Stimulated activated CD4-positive, alpha-beta T cell treated with anti-CD3 and anti-CD28 coated beads, Interleukin-1b, Interleukin-23, amount 100 ng/mL, for 4 hours (primary cell): ENCODE measurements at regions not wholly inside any gene's neighbourhood (a gene's known extent, or its start where the extent isn't known, plus 50 kb on each side); places are given as distances from the start of the nearest gene placed in this dataset.

Experiments
- DNase-seq, 2 donors: peaks; one replicate each; pipeline ENCODE4 v3.0.0-alpha.2; 2020; ENCODE audit warnings: low read depth in 2 of 2

DNA sequence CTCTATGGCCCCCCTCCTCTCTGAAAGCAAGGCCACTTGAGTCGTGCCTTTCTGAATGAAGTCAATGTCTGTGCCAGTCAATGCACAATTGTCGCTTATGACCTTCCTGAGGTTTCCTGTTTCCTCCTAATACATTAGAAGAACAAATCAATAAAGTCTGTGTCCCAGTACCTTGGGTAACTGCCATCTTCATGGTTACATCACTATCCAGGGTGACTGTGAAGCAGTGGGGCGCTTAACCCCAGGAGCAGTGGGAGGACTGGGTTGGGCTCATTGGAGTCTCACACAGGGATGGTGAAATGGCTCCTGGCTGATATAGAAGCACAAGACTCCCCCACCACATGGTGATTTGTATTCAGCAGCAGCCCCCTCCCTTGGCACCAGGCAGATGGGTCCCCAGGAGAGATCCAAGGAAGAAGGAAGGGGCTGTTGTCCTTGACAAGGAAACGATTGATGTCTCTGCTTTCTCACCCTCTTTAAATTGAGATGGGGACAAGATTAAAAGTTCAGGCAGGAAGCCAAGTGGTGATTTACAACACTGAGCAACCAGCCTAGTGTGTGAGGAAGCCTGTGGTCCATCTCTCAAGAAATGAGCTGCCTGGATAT is 261.9 kb upstream of the ZNF462 start:
- no peak for DNase-seq

DNA sequence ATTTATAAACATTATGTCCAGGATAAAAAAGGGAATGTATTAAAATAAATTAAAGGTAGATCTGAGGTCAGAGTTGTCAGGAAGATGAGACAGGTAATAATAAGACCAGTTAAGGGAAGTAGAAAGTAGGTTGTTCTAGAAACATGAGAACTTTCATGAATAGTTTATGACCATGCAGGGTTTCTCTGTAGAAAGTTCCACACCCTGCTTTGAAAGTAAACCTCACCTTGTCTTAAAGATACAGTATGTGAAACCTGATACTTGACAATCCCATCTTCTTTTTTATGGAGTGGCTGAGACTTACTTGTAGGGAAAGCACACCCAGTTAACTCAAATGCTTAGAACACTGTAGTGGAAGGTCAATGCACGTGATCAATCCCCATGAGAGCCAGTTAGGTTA is 260.6 kb upstream of the ZNF462 start:
- DNase-seq = no peak

DNA sequence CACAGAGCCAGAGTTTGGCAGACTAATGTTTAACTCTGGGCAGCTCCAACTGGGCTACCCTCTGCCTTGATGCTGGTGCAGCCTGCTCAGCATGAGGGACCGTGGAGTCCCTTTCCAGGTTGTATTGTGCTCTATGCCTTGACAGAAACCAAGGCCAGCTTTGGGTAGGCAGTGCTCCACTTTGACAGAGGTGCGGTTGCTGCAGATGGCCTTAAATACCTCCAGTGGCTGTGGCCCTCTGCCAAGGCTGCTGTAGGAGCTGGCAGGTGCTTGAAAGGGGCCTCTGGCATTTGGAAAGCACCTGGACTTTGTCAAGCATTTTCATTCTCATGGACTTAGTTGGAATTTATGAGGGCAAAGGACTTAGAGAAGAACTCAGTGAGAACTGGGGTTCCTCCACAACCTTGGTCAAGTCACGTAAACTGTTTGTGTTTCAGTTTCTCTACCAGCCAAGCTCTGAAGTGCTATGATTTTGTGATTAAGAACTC is 249.7 kb upstream of the ZNF462 start:
- no peak for DNase-seq

DNA sequence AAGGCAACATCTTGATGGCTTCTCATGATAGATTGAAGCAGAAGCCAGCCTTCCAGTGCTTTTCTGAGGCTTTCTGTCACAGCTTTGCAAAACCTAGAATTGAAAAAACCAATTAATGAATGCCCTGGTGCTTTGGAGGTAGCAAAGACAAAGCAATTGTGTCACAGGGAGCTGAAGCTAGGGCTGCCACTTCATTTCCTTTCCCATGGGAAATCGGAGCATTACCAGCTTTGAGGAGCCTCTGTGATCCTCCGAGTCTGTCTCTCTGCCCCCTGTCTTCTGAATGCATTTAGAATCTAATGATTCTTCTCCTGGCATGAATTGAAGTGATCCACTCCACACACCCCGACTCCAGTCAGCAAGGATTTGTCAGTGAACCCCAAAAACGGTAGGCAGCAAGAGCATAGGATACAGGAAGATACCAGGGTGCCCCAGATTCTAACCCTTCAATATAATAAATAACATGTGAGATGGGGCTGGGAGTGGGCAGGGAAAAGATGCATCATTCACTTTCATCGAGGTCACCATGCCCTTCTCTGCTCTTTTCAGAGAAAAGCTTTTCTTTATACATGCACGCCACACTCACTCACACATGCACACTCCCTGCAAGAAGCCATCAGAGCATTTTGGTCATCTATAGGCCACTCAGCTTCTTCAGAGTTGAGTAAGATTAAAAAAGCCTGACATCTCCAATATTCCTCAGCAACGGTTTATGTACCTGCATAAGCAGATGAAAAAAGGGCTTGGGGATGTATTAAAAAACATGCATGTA is 247.7 kb upstream of the ZNF462 start:
- no peak for DNase-seq

DNA sequence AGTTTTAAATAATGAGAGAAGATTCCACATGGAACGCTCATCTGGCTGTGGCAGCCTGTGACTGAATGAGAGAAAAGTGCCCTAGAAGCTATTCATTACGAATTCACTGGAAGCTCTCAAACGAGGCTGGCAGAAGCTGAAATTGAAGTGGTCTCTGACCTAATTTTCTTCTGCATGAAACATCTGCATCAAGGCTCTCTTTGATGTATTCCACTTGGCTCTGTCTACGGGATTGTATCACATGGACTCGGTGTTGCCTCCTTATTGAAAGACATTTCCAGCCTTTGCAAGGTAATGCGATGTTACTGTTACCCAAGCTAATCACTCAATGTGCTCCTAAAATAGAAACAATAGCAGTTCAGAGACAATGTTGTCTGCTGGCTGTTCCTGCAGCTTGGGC is 246.9 kb upstream of the ZNF462 start:
- DNase-seq = no peak

DNA sequence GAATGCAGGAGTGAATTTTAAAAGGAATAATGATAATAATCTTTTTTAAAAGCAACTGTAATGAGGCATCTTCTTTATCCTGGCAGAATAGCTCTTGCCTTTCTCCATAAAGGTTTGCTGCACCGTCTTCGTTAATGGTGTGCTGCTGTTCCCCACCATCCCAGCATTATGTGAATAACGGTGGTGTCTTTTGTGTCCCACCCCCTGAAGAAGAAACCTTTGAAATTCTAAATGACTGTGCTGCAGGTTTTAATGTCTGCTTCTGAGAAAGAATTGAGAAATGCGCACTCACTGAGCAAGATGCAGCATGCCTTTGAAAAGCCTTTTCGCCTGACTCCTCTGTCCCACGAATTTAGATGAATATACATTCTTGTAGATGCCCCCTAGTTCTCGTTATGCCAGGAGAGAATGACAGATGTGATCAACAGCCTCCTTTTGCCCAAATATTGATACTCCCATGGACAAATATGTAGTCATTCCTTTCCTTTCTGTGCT is 246.1 kb upstream of the ZNF462 start:
- no peak for DNase-seq

DNA sequence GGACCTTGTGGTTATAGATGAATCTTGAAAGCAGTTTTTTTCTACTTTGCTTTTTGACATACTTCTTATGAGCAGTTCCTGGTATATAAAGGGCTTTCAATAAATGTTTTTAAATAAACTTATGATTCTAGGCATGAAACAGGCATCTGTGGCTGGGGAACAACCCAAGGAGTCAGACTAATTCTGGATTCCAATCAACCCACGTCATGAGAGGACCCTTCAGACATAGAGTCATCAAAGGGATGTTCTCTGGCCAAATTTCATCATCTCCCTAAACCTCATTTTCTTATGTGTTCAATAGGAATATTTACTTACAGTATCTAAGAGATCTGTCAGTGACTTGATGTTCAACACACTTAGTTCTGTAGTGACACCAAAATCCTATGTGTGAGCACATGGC is 243.8 kb upstream of the ZNF462 start:
- no peak for DNase-seq

DNA sequence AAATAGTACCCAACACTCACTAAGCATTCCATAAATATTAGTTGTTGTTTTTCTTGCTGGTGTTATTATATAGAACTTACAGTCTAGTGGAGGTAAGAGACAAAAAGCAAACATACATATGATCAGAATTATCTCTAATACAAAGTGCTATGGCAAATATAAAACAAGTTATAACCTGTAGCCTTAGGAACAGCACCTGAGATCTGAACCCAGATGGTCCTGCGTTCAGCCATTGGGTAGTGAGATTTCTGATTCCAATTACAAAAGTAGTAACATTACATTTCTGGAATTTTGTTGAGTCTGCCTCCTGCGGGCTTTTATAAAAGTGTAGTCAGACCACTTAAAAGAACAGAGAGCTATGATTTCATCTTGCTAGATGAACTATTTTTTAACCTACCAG is 242.9 kb upstream of the ZNF462 start:
- no peak for DNase-seq

DNA sequence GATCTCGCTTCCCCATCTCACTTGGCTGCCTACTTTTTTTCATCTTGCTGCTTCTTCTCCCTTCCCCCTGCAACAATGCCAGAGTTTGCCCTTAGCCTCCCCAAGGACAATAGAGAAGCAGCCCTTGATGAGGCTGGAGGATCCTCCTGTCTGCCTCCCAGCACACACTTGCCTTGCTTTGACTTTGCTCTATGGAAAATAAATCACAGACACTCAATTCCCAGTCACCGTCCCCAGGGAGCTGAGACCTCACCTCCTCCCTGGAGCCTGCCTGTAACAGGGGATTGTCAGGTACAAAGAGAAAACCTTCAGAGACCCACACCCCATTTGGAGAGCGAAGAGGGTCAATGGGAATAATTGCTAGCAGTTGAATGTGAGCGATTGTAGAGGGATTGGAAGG is 242.1 kb upstream of the ZNF462 start:
- no peak for DNase-seq

DNA sequence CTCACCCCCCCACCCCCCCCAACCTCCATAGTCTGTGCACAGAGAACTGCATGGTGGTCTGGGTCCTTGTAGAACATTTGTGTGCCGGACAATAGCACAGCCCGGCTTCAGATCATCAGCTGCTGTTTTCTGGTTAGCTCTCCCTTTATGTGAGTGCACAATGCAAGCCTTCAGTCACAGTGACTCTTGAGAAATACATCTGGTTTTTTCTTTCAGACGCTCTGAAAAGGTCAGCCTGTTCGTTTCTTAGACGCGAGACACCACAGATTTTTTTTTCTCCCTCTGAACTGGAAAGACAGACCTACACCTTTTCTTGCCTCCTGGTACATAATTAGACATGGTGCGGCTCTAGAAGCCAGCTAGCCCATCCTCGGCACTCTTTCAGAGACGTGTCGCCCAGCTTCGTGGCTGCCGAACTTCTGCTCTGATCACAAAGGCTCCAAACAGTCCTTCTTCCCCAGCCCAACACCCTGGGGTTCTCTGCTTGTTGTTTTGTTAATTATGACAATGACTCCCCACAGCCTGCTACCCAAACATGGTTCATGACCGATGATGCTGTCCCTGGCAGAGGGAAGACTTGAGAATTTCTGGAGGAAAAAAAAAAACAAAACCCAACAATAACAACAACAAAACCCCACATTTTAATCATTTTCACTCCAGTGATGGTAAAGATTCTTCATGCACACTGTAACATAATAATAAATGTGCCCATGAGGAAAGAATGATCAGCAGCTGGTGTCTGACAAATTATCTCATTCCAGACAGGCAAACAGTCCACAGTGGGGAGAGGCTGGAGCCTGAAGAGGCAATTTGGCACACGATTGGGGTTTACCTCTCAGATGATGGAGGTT is 241.4 kb upstream of the ZNF462 start:
- DNase-seq = no peak

DNA sequence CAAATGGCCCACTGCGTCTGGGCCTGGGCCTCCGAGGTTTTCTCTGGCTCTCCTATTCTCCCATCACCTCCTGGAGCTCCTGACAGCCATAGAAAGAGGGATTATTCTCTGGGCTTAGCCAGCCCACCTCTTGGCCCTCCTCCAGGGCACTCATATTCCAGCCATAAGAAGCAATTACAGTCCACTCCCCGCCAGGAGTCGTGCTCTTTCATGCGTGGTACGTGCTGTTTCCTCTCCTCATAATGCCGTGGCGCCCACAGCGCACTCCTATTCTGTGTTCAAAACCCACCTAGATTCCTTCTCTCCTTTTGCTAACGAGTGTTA is 240.8 kb upstream of the ZNF462 start:
- no peak for DNase-seq

DNA sequence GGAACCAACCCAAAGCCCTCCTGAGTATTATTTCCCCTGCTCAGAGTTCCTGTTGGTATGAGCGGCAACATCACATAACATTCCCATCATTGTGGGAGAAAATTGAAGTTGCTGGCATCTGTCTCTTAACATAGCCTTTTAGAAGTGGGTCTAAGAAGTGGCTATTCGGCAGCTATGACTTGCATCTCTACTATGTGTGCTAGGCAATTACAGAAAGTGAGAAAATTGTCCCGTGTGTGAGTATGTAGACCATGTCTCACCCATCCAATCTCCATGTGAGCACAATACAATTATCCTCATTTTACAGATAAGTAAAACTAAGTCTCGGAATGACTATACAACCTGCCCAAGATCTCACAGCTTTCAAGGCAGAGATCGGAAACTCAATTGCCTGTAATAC is 239.4 kb upstream of the ZNF462 start:
- DNase-seq = no peak

DNA sequence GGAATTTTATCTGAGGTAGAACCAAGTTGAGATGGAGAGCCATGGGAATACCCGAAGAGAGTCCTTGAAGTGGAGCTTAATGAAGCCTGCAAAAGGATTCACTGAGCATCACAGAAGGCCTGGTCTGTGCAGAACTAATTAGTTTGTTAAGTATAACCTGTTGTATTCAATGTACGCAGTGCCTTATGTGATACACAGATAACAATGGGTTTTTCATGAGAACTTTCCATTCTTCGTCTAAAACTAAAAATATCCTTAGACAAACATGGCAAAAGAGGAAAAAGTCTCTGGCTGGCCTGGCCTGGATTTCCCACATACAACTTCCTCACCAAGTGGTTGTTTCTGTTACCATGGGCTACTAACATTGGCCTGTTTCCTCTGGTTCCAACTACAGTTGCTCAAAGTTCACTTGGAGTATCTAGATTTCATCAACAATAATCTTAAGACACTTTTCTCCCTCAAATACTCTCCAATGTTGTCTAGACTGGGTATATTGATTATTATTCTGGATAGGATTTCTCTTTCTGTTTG is 237.6 kb upstream of the ZNF462 start:
- no peak for DNase-seq

DNA sequence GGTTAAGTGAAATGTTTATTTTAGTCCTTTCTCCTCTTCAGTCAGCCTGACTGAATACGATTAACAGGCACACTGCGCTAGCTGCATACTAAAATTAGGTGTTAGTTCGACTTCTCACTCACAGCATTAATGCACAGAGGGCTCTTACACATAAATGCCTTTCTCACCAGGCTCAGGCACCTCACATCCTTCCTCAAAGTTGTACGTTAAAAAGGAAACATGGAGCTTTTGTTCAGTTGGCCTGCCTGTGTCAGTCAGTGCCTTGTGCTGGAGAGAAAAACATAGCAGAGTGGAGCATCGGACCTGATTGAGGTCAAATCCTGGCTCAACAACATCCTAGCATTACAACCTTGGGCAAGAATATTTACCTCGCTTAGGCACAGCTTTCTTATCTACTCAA is 236.0 kb upstream of the ZNF462 start:
- DNase-seq = no peak

DNA sequence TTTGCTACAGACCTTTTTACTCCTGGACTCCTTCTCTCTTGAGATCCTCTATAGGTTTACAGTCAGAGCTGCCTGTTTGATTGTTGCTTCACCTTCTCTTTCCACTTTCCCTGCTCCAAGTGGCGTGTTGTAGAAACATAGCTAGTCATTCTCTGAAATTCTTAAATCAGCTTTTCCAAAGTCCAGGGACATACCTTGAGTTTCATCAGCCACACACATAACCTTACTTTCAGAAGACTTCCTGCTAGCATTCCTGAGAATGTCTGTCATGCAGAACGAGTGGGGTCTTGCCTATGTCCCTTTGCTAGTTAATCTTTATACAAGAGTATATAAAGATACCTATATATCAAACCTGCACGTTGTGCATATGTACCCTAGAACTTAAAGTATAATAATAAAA is 230.3 kb upstream of the ZNF462 start:
- no peak for DNase-seq

DNA sequence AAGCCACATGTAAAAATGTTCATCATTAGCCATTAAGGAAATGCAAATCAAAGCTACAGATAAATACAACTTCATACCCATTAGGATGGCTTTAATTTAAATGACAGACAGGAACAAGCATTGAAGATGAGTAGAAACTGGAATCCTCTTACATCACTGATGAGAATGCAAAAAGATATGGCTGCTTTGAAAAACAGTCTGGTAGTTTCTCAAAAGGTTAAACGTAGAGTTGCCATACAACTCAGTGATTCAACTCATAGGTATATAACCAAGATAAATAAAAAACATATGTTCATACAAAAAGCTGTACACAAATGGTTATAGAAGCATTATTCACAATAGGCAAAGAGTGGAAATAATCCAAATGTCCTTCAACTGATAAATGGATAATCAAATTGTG is 228.8 kb upstream of the ZNF462 start:
- no peak for DNase-seq

DNA sequence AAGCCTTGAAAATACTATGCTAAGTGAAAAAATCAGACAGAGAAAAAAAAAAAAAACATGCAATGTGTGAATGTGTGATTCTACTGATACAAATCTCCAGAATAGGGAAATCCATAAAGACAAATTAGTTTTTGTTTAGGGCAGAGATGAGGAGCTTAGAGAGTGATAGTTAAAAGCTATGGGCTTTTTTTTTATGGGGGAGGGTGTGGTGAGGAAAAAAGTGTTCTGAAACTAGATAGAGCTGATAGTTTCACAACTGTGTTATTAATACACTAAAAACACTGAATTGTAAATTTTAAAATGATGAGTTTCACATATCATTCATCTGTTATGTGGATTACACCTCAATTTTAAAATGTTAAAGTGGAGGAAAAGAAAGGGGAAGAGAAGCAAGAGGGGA is 228.3 kb upstream of the ZNF462 start:
- DNase-seq = no peak

DNA sequence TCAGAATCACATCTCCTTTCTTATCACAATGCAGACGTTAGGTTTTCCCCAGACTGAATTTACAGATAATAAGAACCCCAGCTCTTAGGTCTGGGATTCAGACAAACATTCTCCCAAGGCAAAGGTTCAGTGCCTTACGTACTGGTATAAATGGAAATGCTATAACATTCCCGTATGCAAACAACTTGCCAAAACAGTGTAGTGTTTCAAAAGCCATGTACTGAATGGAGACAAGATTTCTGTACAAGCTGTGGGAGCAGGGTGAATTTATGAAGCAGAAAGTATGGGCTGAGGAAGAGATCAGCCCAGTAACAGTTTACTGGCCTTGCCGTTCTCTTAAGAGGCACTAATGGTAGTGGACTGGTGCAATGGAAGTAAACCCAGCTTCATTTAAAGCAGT is 225.5 kb upstream of the ZNF462 start:
- no peak for DNase-seq

DNA sequence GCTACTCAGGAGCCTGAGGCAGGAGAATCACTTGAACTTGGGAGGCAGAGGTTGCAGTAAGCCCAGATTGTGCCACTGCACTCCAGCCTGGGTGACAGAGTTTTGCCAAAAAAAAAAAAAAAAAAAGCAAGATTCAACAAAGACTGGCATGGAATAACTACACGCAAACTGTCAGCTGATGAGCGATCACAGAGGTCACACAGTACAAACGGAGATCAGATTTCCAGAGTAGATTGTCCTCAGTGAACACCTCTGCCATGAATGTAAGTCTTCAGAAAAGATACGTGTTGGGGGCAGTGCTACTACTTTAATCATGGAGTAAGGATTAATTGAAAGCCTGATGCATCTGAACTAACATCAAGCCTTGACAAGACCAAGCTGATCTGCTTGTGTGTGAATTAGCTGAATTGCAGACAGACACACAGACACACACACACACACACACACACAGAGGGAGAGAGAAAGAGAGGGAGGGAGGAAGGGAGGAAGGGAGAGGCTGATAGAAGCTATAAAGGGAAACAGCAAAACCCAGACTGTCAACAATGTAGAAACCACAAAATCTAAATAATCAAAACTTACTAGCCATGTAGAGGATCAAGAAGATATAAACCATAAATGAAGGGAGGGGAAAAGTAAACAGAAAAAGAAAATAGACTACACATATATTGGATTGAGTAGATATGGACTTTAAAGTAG is 222.9 kb upstream of the ZNF462 start:
- no peak for DNase-seq

DNA sequence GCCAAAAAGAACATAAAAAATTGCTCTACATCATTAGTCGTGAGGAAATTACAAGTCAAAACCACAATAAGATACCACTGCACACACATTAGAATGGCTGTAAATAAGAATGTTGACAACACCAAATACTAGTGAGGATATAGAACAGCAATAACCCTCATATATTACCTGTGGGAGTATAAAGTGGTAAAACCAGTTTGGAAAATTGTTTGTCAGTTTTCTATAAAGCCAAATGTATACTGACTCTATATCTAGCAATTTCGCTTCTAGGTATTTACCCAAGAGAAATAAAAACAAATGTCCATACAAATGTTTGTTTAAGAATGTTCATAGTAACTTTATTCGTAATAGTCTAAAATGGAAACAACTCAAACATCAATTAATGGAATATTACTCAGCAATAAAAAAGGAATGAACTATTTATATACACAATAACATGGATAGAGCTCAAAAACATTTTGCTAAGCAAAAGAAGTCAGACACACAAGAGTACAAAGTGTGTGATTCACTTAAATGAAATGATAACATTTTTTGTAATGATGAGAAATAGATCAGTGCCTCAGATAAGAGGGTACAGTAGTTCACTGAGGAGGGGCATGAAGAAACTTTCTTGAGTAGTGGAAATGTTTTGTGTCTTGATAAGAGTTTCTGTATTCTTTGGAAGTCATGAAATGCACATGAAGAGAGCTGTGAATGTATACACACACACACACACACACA is 219.6 kb upstream of the ZNF462 start:
- no peak for DNase-seq

DNA sequence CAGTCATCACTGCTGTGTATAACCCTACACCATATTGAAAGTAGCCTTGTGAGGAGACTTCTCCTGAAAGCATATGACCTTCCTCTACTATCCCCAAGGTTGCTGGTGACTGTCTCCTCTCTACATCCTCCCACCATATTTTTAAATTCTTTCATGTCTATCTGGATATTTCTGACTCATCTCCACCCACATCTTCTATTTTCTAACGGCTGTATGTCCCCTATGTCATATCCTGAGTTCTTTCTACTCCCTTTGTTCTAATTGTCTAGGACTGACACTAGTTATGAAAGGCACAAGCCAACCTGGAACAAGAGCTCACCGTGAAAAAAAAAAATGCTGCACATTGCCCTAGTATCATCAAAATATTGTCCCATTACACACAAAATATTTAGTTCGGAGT is 218.3 kb upstream of the ZNF462 start:
- no peak for DNase-seq
